Neural crest cell (in vitro differentiated cells): ENCODE measurements at regions not wholly inside any gene's neighbourhood (a gene's known extent, or its start where the extent isn't known, plus 50 kb on each side); places are given as distances from the start of the nearest gene placed in this dataset.

Source experiments
- DNase-seq: peaks from one replicate; pipeline ENCODE4 v3.0.0; 2021; ENCODE audit warnings: low read depth, mixed read lengths, low spot score
- H3K27ac Mint-ChIP-seq: one replicate; pipeline ENCODE4 v1.8.0; 2021; ENCODE audit warnings: mild to moderate bottlenecking, mixed read lengths; ENCODE audit not compliant: unreplicated experiment
- H3K27me3 Mint-ChIP-seq: 2 replicates; pipeline ENCODE4 v1.8.0; 2021; ENCODE audit warnings: low read depth, mild to moderate bottlenecking, mixed read lengths
- H3K36me3 Mint-ChIP-seq: 2 replicates; pipeline ENCODE4 v1.8.0; 2021; ENCODE audit warnings: low read depth, mild to moderate bottlenecking, mixed read lengths
- H3K4me1 Mint-ChIP-seq: 2 replicates; pipeline ENCODE4 v1.8.0; 2021; ENCODE audit warnings: mixed read lengths
- H3K4me3 Mint-ChIP-seq: one replicate; pipeline ENCODE4 v1.8.0; 2021; ENCODE audit warnings: mild to moderate bottlenecking, mixed read lengths
- H3K9me3 Mint-ChIP-seq: 2 replicates; pipeline ENCODE4 v1.8.0; 2021; ENCODE audit warnings: mixed read lengths
- TF ChIP-seq, protein P1 (sequence below): fragments of 200-600 bp; sonication (generic); conservative IDR thresholded peaks from 2 replicates; pipeline ENCODE4 v1.5.0; 2021; ENCODE audit warnings: antibody characterized with exemption, mild to moderate bottlenecking

DNA sequence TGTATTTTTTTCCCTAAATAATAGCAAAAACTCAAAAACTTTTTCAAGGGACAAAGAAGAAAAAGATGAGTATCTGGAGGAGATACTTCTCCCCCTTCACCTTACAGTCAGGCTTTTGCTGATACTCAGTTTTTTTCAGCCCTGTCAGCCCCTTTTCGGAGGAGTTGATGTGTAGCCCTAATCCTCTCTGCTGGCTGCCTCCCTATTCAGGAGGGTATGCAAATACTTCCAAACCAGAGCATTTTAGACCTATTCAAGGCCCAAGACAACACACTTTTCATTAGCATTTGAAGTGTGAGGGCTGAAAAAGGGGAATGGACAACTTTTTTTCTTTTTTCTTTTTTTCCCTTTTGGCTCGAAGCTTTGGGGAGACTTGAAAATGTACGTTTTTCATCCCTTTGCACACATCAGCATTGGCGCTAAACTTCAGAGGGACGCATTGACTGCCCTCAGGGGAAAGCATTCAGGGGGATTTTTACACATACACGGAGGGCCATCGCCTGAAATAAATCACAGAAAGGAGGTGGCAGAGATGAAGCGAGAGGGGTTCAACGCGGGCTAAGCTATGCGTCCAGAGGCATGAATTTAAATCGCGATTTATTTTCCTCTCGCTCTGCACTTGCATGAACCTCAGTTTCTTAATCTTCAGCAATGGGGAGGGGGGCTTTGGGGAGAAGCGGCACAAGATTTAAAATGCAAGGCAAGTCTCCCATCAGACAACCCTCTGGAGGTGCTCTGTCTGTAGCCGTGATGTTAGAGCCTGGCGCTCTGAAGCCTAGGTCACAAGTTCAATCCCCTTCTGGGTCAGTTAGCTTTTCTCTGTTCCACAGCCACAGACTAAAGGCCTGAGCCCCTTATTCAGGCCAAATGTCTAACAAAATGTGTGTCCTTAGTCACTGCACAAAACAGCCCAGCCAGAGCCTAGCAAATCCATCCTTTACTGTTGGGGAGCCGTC lies 86.3 kb downstream of the ASCL1 start:
- Mint-ChIP-seq H3K4me1 (peaks cover 19% of the 10 kb centered on the region), H3K27me3 (peaks cover 9% of the 10 kb centered on the region), H3K36me3 (no peaks in the 10 kb centered on the region), H3K4me3 (peak overlapping the region; percentile 61), H3K27ac (no peak overlapping the region), H3K9me3 (no peaks in the 10 kb centered on the region)
- TF ChIP-seq, protein P1, sequence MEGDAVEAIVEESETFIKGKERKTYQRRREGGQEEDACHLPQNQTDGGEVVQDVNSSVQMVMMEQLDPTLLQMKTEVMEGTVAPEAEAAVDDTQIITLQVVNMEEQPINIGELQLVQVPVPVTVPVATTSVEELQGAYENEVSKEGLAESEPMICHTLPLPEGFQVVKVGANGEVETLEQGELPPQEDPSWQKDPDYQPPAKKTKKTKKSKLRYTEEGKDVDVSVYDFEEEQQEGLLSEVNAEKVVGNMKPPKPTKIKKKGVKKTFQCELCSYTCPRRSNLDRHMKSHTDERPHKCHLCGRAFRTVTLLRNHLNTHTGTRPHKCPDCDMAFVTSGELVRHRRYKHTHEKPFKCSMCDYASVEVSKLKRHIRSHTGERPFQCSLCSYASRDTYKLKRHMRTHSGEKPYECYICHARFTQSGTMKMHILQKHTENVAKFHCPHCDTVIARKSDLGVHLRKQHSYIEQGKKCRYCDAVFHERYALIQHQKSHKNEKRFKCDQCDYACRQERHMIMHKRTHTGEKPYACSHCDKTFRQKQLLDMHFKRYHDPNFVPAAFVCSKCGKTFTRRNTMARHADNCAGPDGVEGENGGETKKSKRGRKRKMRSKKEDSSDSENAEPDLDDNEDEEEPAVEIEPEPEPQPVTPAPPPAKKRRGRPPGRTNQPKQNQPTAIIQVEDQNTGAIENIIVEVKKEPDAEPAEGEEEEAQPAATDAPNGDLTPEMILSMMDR, result no peak
- peak; percentile 8 for DNase-seq

DNA sequence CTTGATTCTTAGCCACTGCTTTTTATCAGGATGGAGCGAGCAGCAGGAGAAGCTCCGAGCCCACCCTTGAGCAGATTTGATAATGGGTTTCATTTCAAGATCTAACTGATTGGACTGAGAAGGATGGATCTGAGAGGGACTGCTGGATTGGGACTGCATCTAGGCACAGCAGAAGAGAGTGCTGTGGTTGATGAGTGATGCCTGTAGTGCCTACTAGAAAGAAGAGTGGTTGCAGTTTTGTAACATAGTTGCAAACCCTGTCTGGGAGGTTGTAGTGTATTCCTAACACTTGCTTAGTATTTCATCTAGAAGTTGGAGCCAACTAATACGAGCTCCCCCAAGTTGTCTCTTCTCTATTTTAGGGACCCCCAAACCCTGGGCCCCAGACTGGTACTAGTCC lies 88.7 kb downstream of the ASCL1 start:
- TF ChIP-seq, protein P1, result no peak
- no peak overlapping the region for H3K27ac Mint-ChIP-seq
- no peak overlapping the region for H3K4me3 Mint-ChIP-seq
- peaks cover 19% of the 10 kb centered on the region for H3K4me1 Mint-ChIP-seq
- no peak for DNase-seq
- peaks cover 4% of the 10 kb centered on the region for H3K27me3 Mint-ChIP-seq
- H3K9me3 Mint-ChIP-seq, result no peaks in the 10 kb centered on the region
- H3K36me3 Mint-ChIP-seq, result no peaks in the 10 kb centered on the region

DNA sequence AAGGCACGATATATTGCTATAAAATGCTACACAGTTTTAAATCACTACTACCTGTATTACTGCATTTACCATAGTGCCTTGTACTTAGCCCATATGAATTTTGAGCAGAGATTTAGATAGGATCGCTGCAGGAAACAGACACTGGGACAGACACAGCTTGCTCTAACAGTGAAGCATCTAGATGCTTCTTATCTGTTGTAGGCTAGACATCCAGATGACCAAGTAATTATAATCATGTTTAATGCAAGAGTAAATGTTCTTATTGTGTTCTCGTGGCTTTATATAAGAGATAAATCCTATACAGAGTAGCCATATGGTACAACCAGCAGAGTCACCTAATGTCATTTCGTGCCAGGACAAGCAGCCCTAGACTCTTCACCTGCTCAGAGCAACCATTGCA lies 92.8 kb downstream of the ASCL1 start:
- Mint-ChIP-seq H3K27me3 (peaks cover 8% of the 10 kb centered on the region), H3K4me3 (no peak overlapping the region), H3K36me3 (no peaks in the 10 kb centered on the region), H3K4me1 (no peaks in the 10 kb centered on the region), H3K9me3 (no peaks in the 10 kb centered on the region), H3K27ac (no peak overlapping the region)
- DNase-seq, result no peak
- TF ChIP-seq, protein P1, result no peak

DNA sequence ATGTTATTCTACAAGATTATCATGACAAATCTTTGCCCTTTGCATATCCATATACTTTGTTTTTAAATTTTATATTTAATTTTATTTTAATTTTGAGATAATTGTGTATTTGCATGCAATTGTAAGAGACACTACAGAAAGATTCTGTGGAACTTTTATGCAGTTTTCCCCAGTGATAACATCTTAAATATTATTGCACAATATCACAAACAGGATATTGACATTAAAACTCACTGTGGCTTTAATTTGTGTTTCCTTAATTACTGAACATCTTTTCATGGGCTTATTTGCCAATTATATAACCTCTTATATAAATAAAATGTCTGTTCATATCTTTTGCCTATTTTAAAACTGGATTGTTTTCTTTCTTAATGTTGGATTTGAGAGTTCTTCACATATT lies 95.6 kb downstream of the ASCL1 start:
- H3K4me1 Mint-ChIP-seq, result no peaks in the 10 kb centered on the region
- TF ChIP-seq, protein P1, result no peak

DNA sequence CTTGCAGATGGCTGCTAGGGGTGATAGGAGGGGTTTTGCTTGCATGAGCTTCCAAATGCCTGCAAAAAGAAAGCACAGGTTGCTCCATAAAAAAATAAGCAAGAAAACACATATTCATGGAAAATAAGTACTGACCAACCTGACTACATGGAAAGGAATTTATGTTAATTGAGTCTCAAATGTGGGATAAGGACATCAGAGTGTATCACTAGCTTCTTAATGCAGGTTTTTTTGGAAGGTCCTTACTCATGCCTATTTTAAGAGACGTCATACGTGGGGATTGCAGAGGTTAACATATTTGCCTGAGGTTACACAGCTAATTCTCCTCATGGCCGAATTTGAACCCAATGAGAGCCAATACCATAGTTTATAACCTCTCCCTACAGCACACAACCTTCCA lies 116.2 kb downstream of the ASCL1 start:
- TF ChIP-seq, protein P1, result no peak
- Mint-ChIP-seq H3K9me3 (peaks cover 7% of the 10 kb centered on the region), H3K36me3 (no peaks in the 10 kb centered on the region), H3K4me1 (no peaks in the 10 kb centered on the region), H3K27me3 (no peaks in the 10 kb centered on the region), H3K4me3 (no peak overlapping the region), H3K27ac (no peak overlapping the region)
- no peak for DNase-seq

More for the DNA sequence above, 95.6 kb downstream of the ASCL1 start:
- H3K36me3 Mint-ChIP-seq, result no peaks in the 10 kb centered on the region
- H3K27ac Mint-ChIP-seq, result no peak overlapping the region
- DNase-seq, result no peak
- no peak overlapping the region for H3K4me3 Mint-ChIP-seq
- H3K9me3 Mint-ChIP-seq, result no peaks in the 10 kb centered on the region
- peaks cover 16% of the 10 kb centered on the region for H3K27me3 Mint-ChIP-seq
